K562 (cell line): ENCODE measurements at regions not wholly inside any gene's neighbourhood (a gene's known extent, or its start where the extent isn't known, plus 50 kb on each side); places are given as distances from the start of the nearest gene placed in this dataset.

ENCODE experiments used
- ATAC-seq: fragments of 200-7000 bp; cut with Tn5 transposase; 3 replicates; pipeline ENCODE4 v1.9.1; 2020; ENCODE audit warnings: moderate library complexity
- BruUV-seq: library from RNA; stranded (reverse); fragments of 400-500 nt; replicated peaks from 2 replicates; lab custom pipeline; 2021; lab: Mats Ljungman, UMichigan
- CTCF ChIA-PET: fragments of 300-600 bp; formaldehyde crosslinking; extraction: SDS; loops from one replicate; lab custom pipeline; 2021; ENCODE audit warnings: low intra/inter-chr PET ratio; lab: Yijun Ruan, JAX
- POLR2A ChIA-PET: fragments of 300-600, 350-650 bp; sonication (Branson Sonifier 250); formaldehyde crosslinking; extraction: SDS; loops from one replicate; lab custom pipeline; 2021; ENCODE audit warnings: antibody characterized with exemption, inconsistent platforms; lab: Yijun Ruan, JAX
- DNase-seq, 4 experiments: peaks; one replicate each; pipeline versions ENCODE4 v3.0.0 to v3.0.0-alpha.2; 2011 to 2018; ENCODE audit warnings: low spot score in 3 of 4, mixed read lengths in 3 of 4; ENCODE audit errors: extremely low read depth in 1 of 4
- FAIRE-seq: peaks from 2 replicates; lab custom pipeline; 2011; peaks lifted over from hg19 to GRCh38; lab: Jason Lieb, UNC
- H2AFZ ChIP-seq: 2 replicates; pipeline ENCODE4 v1.6.0; 2011; ENCODE audit warnings: low read depth, low read length, control low read depth, inconsistent platforms
- H3K27ac ChIP-seq: fragments of 200-600 bp; 3 replicates; pipeline ENCODE4 v1.8.0; 2011; ENCODE audit warnings: low read depth, mild to moderate bottlenecking, control low read depth, inconsistent platforms, low read length, moderate library complexity, mixed read lengths; ENCODE audit errors: extremely low read depth
- H3K27me3 ChIP-seq, 2 experiments: fragments of 300-600 bp in 1 of 2; 2 replicates in 1 of 2; 3 replicates in 1 of 2; pipeline versions ENCODE4 v1.6.0 to v1.8.0; 2011; ENCODE audit warnings: inconsistent platforms in 2 of 2, low read length in 2 of 2, mild to moderate bottlenecking in 1 of 2, mixed read lengths in 1 of 2, moderate library complexity in 1 of 2; ENCODE audit not compliant: control insufficient read depth in 2 of 2, insufficient read depth in 2 of 2
- H3K36me3 ChIP-seq: fragments of 300-600 bp; 3 replicates; pipeline ENCODE4 v1.8.0; 2011; ENCODE audit warnings: mild to moderate bottlenecking, low read length, inconsistent platforms; ENCODE audit not compliant: control insufficient read depth, insufficient read depth
- H3K4me1 ChIP-seq, 2 experiments: fragments of 200-600 bp in 1 of 2; replicated peaks in 1 of 2; 2 replicates in 1 of 2; 3 replicates in 1 of 2; pipeline versions ENCODE4 v1.5.1 to v1.8.0; 2011; ENCODE audit warnings: inconsistent platforms in 2 of 2, low read length in 2 of 2, mild to moderate bottlenecking in 1 of 2, mixed read lengths in 1 of 2, moderate library complexity in 1 of 2; ENCODE audit not compliant: control insufficient read depth in 2 of 2, insufficient read depth in 2 of 2
- H3K4me2 ChIP-seq: 2 replicates; pipeline ENCODE4 v1.6.1; 2011; ENCODE audit warnings: low read length, control low read depth, inconsistent platforms, mixed read lengths; ENCODE audit not compliant: insufficient read depth
- H3K4me3 ChIP-seq: fragments of 200-600 bp; sonication (generic), shearing (Covaris generic); 2 replicates; pipeline ENCODE4 v1.5.1; 2016; ENCODE audit warnings: control low read depth, inconsistent platforms
- H3K79me2 ChIP-seq: fragments of 200-600 bp; 3 replicates; pipeline ENCODE4 v1.8.0; 2011; ENCODE audit warnings: low read length, inconsistent platforms; ENCODE audit not compliant: control insufficient read depth, insufficient read depth
- H3K9ac ChIP-seq, 2 experiments: 2 replicates each; pipeline versions ENCODE4 v1.6.0 to v1.6.1; 2011; ENCODE audit warnings: low read depth in 2 of 2, low read length in 2 of 2, control low read depth in 1 of 2, inconsistent platforms in 1 of 2, mild to moderate bottlenecking in 1 of 2, mixed read lengths in 1 of 2; ENCODE audit not compliant: insufficient read depth in 1 of 2
- H3K9me1 ChIP-seq: one replicate; pipeline ENCODE4 v1.6.0; 2011; ENCODE audit warnings: inconsistent platforms, mild to moderate bottlenecking, low read length, moderate library complexity; ENCODE audit not compliant: control insufficient read depth, insufficient read depth
- H3K9me3 ChIP-seq: replicated peaks from 2 replicates; pipeline ENCODE4 v1.5.1; 2011; ENCODE audit warnings: low read depth, low read length, inconsistent platforms; ENCODE audit not compliant: control insufficient read depth, insufficient read depth
- H4K20me1 ChIP-seq: replicated peaks from 2 replicates; pipeline ENCODE4 v1.6.1; 2011; ENCODE audit warnings: low read length, inconsistent platforms, mixed read lengths; ENCODE audit not compliant: control insufficient read depth, insufficient read depth
- AFF1 ChIP-seq, 2 experiments: fragments of 450-650 bp; IDR thresholded peaks; 2 replicates each; pipeline ENCODE4 v1.6.1; 2018; ENCODE audit warnings: mild to moderate bottlenecking in 2 of 2, low read depth in 1 of 2; ENCODE audit not compliant: partially characterized antibody in 2 of 2
- ATF7 ChIP-seq: fragments of 450-650 bp; IDR thresholded peaks from 2 replicates; pipeline ENCODE4 v1.7.1; 2014; ENCODE audit warnings: mild to moderate bottlenecking, moderate library complexity
- BDP1 ChIP-seq: IDR thresholded peaks from 3 replicates; pipeline ENCODE4 v1.6.1; 2011; ENCODE audit not compliant: insufficient read length, insufficient read depth
- BRD4 ChIP-seq: fragments of 200-600 bp; sonication (generic); IDR thresholded peaks from 2 replicates; pipeline ENCODE4 v1.6.1; 2017; ENCODE audit warnings: inconsistent platforms
- CBX8 ChIP-seq: fragments of 200-600 bp; sonication (generic); IDR thresholded peaks from 2 replicates; pipeline ENCODE4 v1.6.1; 2012; ENCODE audit warnings: borderline replicate concordance, mixed run types, low read depth, mild to moderate bottlenecking, moderate library complexity, mixed read lengths, low read length, control low read depth, inconsistent platforms; ENCODE audit not compliant: poor library complexity, severe bottlenecking; ENCODE audit errors: extremely low read depth
- CREB5 ChIP-seq: fragments of 250-450 bp; sonication (Bioruptor Pico); IDR thresholded peaks from 2 replicates; pipeline ENCODE4 v1.5.0; 2020; ENCODE audit warnings: mild to moderate bottlenecking
- FOXP4 ChIP-seq: sonication (generic); formaldehyde crosslinking; IDR thresholded peaks from 2 replicates; pipeline ENCODE4 v1.8.0; 2022; ENCODE audit warnings: mild to moderate bottlenecking, missing genetic modification reagents, borderline replicate concordance
- MAFG ChIP-seq: fragments of 450-650 bp; conservative IDR thresholded peaks from 2 replicates; pipeline ENCODE4 v1.6.1; 2016; ENCODE audit warnings: missing genetic modification characterization, missing compliant biosample characterization
- MYBL2 ChIP-seq, 2 experiments: fragments of 450-650 bp in 1 of 2; sonication (generic) in 1 of 2; formaldehyde crosslinking in 1 of 2; IDR thresholded peaks; 2 replicates each; pipeline versions ENCODE4 v1.6.1 to v1.8.1; 2017 to 2022; ENCODE audit warnings: borderline replicate concordance in 1 of 2, inconsistent platforms in 1 of 2, low read depth in 1 of 2, mild to moderate bottlenecking in 1 of 2, missing genetic modification reagents in 1 of 2, moderate library complexity in 1 of 2
- PML ChIP-seq: IDR thresholded peaks from 2 replicates; pipeline ENCODE4 v1.6.1; 2012; ENCODE audit warnings: low read length, inconsistent platforms
- TGIF2 ChIP-seq: sonication (generic); formaldehyde crosslinking; IDR thresholded peaks from 2 replicates; pipeline ENCODE4 v1.8.1; 2022; ENCODE audit warnings: mild to moderate bottlenecking, missing genetic modification reagents, moderate library complexity
- ZBTB33 ChIP-seq: sonication (generic); formaldehyde crosslinking; IDR thresholded peaks from 2 replicates; pipeline ENCODE4 v1.8.1; 2023; ENCODE audit warnings: mild to moderate bottlenecking, missing genetic modification reagents
- ZNF184 ChIP-seq: sonication (generic); formaldehyde crosslinking; IDR thresholded peaks from 2 replicates; pipeline ENCODE4 v1.5.0; 2020; ENCODE audit warnings: missing genetic modification reagents
- ZSCAN29 ChIP-seq: fragments of 450-650 bp; IDR thresholded peaks from 2 replicates; pipeline ENCODE4 v1.6.1; 2017
- WGBS: fragments of 100-300 bp; shearing (Covaris generic); methylation state at CpG from one replicate; pipeline ENCODE4 v1.1.6; 2016; ENCODE audit warnings: low coverage, mixed read lengths; ENCODE audit not compliant: insufficient coverage; ENCODE audit errors: missing lambda C conversion rate; 5-methylcytosine and 5-hydroxymethylcytosine counted together
- in situ Hi-C: fragments of 300-500 bp; cut with MboI; formaldehyde crosslinking; loops from 4 replicates; pipeline ENCODE4 v1.15.0; 2018; ENCODE audit warnings: inconsistent platforms, mixed read lengths
- intact Hi-C: fragments of 100-400 bp; cut with micrococcal nuclease; formaldehyde crosslinking; loops from 2 replicates; pipeline ENCODE4 v1.14.2; 2022

- POLR2A ChIA-PET: no interaction called here
- FAIRE-seq: no peak
- no peaks in the 10 kb centered on the region for H3K27me3 ChIP-seq
- TF ChIP-seq BRD4: no peak
- TF ChIP-seq TGIF2 (CRISPR knock-in tag): no peak
- no peak for TF ChIP-seq AFF1 (IDR thresholded peaks at IDR 0.05; ENCODE audit: low read depth in 1 of 2, partially characterized antibody in 2 of 2)
- no peak for TF ChIP-seq PML
- TF ChIP-seq BDP1: no peak
- no peak for TF ChIP-seq MAFG (tag)
- no peak for TF ChIP-seq ZNF184
- no peak for TF ChIP-seq FOXP4
- TF ChIP-seq ZBTB33 (CRISPR knock-in tag): no peak
- TF ChIP-seq CBX8: no peak
- no peak for TF ChIP-seq ZSCAN29
- no peak for TF ChIP-seq ATF7
- TF ChIP-seq MYBL2 (IDR thresholded peaks at IDR 0.05; ENCODE audit: low read depth): no peak
- TF ChIP-seq MYBL2 (CRISPR knock-in tag; IDR thresholded peaks at IDR 0.05; ENCODE audit: borderline replicate concordance): no peak
- TF ChIP-seq CREB5: no peak
Observed at GRCh38 chr1:102098081-102098480, 101.4 kb upstream of the OLFM3 start.

More at GRCh38 chr1:102098081-102098480, 101.4 kb upstream of the OLFM3 start:
- Histone ChIP-seq H4K20me1 (no peaks in the 10 kb centered on the region), H3K36me3 (no peaks in the 10 kb centered on the region), H3K4me1 (no peaks in the 10 kb centered on the region), H3K9ac (no peak overlapping the region), H3K27ac (no peak overlapping the region), H3K4me3 (no peak overlapping the region), H3K9me3 (no peaks in the 10 kb centered on the region; the same call in 1 of the 2 replicates), H2AFZ (no peak overlapping the region), H3K4me2 (no peak overlapping the region), H3K9me1 (no peaks in the 10 kb centered on the region), H3K79me2 (no peaks in the 10 kb centered on the region)
- intact Hi-C loops: no loop called here
- in situ Hi-C loops: no loop called here
- BruUV-seq: no TSS peak
- ATAC-seq: no peak
- CTCF ChIA-PET: no interaction called here
- WGBS: 2% methylated on average over 4 of the region's 4 CpGs
- DNase-seq: no peak
